ENCODE measurements at regions not wholly inside any gene's neighbourhood (a gene's known extent, or its start where the extent isn't known, plus 50 kb on each side); places are given as distances from the start of the nearest gene placed in this dataset.
"Not testable (repeated sequence)": the region's sequence is repeated elsewhere in the genome, so short reads cannot be mapped to it uniquely, and the experiment has no call there.

GRCh38 chr14:28161040-28161439, 605.5 kb upstream of the FOXG1 start:
- H3K9me3 ChIP-seq (ENCODE audit: insufficient read depth, low read length): no peaks in the 10 kb centered on the region
- no peak for TF ChIP-seq CTCF (IDR thresholded peaks at IDR 0.05; ENCODE audit: insufficient read depth, low read length, poor library complexity, severe bottlenecking)
- no peak for TF ChIP-seq EZH2phosphoT487 (conservative IDR thresholded peaks at IDR 0.05; ENCODE audit: low read length)
- H3K4me3 ChIP-seq (ENCODE audit: insufficient read depth, low read length, poor library complexity, severe bottlenecking): no peak overlapping the region
- H3K36me3 ChIP-seq (ENCODE audit: low read length): no peaks in the 10 kb centered on the region
- no peak overlapping the region for H3K9ac ChIP-seq (ENCODE audit: low read length)
- H3K27me3 ChIP-seq (ENCODE audit: low read length): no peaks in the 10 kb centered on the region
- no peak overlapping the region for H3K4me2 ChIP-seq (ENCODE audit: low read depth, low read length, poor library complexity, severe bottlenecking)
- H3K9me2 ChIP-seq (replicated peaks; ENCODE audit: insufficient read depth, low read length): no peaks in the 10 kb centered on the region
- no peaks in the 10 kb centered on the region for H4K20me1 ChIP-seq (ENCODE audit: low read depth, low read length)
- no peaks in the 10 kb centered on the region for H3K79me2 ChIP-seq (ENCODE audit: insufficient read depth, low read length)
- no peak overlapping the region for H3K27ac ChIP-seq (ENCODE audit: low read depth, low read length)
- H3F3A ChIP-seq (ENCODE audit: insufficient read depth): no peaks in the 10 kb centered on the region
- H2AFZ ChIP-seq (ENCODE audit: low read depth, low read length, severe bottlenecking): no peak overlapping the region

- Histone ChIP-seq H3K36me3 (ENCODE audit: low read length) (no peaks in the 10 kb centered on the region), H3K9me2 (replicated peaks; ENCODE audit: insufficient read depth, low read length) (no peaks in the 10 kb centered on the region), H3K9me3 (ENCODE audit: insufficient read depth, low read length) (peaks cover 8% of the 10 kb centered on the region; the same call in 1 of the 2 replicates), H2AFZ (ENCODE audit: low read depth, low read length, severe bottlenecking) (no peak overlapping the region), H4K20me1 (ENCODE audit: low read depth, low read length) (no peaks in the 10 kb centered on the region), H3K9ac (ENCODE audit: low read length) (no peak overlapping the region), H3K79me2 (ENCODE audit: insufficient read depth, low read length) (no peaks in the 10 kb centered on the region), H3K27ac (ENCODE audit: low read depth, low read length) (no peak overlapping the region), H3K4me2 (ENCODE audit: low read depth, low read length, poor library complexity, severe bottlenecking) (no peak overlapping the region), H3K4me3 (ENCODE audit: insufficient read depth, low read length, poor library complexity, severe bottlenecking) (no peak overlapping the region), H3F3A (ENCODE audit: insufficient read depth) (no peaks in the 10 kb centered on the region), H3K27me3 (ENCODE audit: low read length) (no peaks in the 10 kb centered on the region)
- no peak for TF ChIP-seq EZH2phosphoT487 (conservative IDR thresholded peaks at IDR 0.05; ENCODE audit: low read length)
- TF ChIP-seq CTCF (IDR thresholded peaks at IDR 0.05; ENCODE audit: insufficient read depth, low read length, poor library complexity, severe bottlenecking): no peak
Measured at GRCh38 chr14:28163233-28163632, 603.4 kb upstream of the FOXG1 start.

- no peak for TF ChIP-seq EZH2phosphoT487 (conservative IDR thresholded peaks at IDR 0.05; ENCODE audit: low read length)
- no peak for TF ChIP-seq CTCF (IDR thresholded peaks at IDR 0.05; ENCODE audit: insufficient read depth, low read length, poor library complexity, severe bottlenecking)
- H3K9me2 ChIP-seq (replicated peaks; ENCODE audit: insufficient read depth, low read length): no peaks in the 10 kb centered on the region
- H4K20me1 ChIP-seq (ENCODE audit: low read depth, low read length): no peaks in the 10 kb centered on the region
- H3K36me3 ChIP-seq (ENCODE audit: low read length): no peaks in the 10 kb centered on the region
- H3K4me2 ChIP-seq (ENCODE audit: low read depth, low read length, poor library complexity, severe bottlenecking): no peak overlapping the region
- no peak overlapping the region for H3K4me3 ChIP-seq (ENCODE audit: insufficient read depth, low read length, poor library complexity, severe bottlenecking)
- no peaks in the 10 kb centered on the region for H3F3A ChIP-seq (ENCODE audit: insufficient read depth)
- no peak overlapping the region for H2AFZ ChIP-seq (ENCODE audit: low read depth, low read length, severe bottlenecking)
- H3K9ac ChIP-seq (ENCODE audit: low read length): no peak overlapping the region
- peaks cover 8% of the 10 kb centered on the region; the same call in 1 of the 2 replicates for H3K9me3 ChIP-seq (ENCODE audit: insufficient read depth, low read length)
- H3K27ac ChIP-seq (ENCODE audit: low read depth, low read length): no peak overlapping the region
- no peaks in the 10 kb centered on the region for H3K27me3 ChIP-seq (ENCODE audit: low read length)
- H3K79me2 ChIP-seq (ENCODE audit: insufficient read depth, low read length): no peaks in the 10 kb centered on the region
Measured at GRCh38 chr14:28163897-28164296, 602.7 kb upstream of the FOXG1 start.

- not testable (repeated sequence) for H3K27me3 ChIP-seq (ENCODE audit: low read length); H3K4me3 ChIP-seq (ENCODE audit: insufficient read depth, low read length, poor library complexity, severe bottlenecking); H3K9me2 ChIP-seq (replicated peaks; ENCODE audit: insufficient read depth, low read length); H3F3A ChIP-seq (ENCODE audit: insufficient read depth); H4K20me1 ChIP-seq (ENCODE audit: low read depth, low read length); H3K4me2 ChIP-seq (ENCODE audit: low read depth, low read length, poor library complexity, severe bottlenecking); H3K79me2 ChIP-seq (ENCODE audit: insufficient read depth, low read length); H3K36me3 ChIP-seq (ENCODE audit: low read length); H3K9ac ChIP-seq (ENCODE audit: low read length); H3K9me3 ChIP-seq (ENCODE audit: insufficient read depth, low read length); H3K27ac ChIP-seq (ENCODE audit: low read depth, low read length); H2AFZ ChIP-seq (ENCODE audit: low read depth, low read length, severe bottlenecking)
Measured at GRCh38 chr14:28187902-28188830, 578.4 kb upstream of the FOXG1 start.

Measured in SU-DHL-6 (cell line).